Left hindlimb (tissue), 1 donor: ENCODE measurements at regions not wholly inside any gene's neighbourhood (a gene's known extent, or its start where the extent isn't known, plus 50 kb on each side); places are given as distances from the start of the nearest gene placed in this dataset.

Experiments used
- DNase-seq: peaks from one replicate; pipeline ENCODE4 v3.0.0-alpha.2; 2018

GRCh38 chr16:73286346-73287267 lies 238.7 kb upstream of the ZFHX3 start:
- DNase-seq, result no peak

DNA sequence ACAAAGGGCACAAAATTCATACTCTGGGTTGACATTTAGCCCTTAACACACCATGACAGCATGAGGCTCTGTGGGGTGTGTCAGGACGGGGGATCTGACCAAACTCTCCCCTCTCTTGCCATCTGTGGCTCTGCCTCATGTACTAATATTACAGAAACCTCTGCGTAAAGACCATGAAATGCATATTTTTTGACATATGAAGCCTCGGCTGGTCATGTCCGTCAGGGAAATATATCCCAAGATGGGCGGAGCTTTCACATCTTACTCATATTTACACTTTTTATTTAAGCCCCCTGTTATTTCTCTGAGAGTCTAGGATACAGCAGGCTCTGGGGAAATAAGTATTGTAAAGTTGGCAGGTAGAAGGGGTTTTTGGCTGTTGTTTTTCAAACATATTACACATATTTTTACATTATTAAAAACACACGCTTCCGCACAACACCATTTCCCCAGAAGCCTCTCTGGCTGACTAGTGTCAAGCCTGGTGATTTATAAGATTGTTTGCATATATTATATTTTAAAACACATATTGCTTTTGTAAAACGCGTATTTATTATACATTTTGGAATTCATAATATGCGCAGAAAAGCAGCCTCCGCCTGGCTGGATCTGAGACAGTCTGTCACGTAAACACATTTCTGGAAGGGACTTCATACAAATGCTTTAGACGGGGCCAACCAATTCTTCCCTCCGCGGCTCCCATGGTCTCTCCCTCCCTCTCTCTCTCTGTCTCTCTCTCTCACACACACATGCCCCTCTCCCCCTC lies 237.7 kb upstream of the ZFHX3 start:
- DNase-seq, result peak; percentile 71

GRCh38 chr16:73280388-73280787 lies 232.5 kb upstream of the ZFHX3 start:
- no peak for DNase-seq

GRCh38 chr16:73279451-73279850 lies 231.5 kb upstream of the ZFHX3 start:
- no peak for DNase-seq

GRCh38 chr16:73277071-73277470 lies 229.1 kb upstream of the ZFHX3 start:
- DNase-seq, result no peak

GRCh38 chr16:73275448-73275847 lies 227.5 kb upstream of the ZFHX3 start:
- no peak for DNase-seq

GRCh38 chr16:73275024-73275423 lies 227.1 kb upstream of the ZFHX3 start:
- DNase-seq, result no peak

DNA sequence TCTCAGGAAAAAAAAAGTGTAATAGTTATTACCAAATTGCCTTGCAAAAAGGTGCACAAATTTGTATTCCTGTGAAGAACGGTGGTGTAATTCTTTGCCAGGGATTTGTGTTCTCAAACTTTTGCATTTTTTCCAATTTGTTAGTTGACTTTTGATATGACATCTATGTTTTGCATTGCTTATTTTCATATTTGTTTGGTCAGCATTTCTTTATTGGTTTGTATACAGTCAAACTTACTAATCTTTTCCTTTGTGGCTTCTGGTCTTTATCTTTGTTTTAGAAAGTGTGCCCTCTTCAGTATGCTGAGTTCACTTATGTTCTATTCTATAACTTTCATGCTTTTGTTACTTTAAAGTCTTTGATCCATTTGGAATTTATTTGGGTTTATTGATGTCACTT lies 226.2 kb upstream of the ZFHX3 start:
- DNase-seq, result no peak

DNA sequence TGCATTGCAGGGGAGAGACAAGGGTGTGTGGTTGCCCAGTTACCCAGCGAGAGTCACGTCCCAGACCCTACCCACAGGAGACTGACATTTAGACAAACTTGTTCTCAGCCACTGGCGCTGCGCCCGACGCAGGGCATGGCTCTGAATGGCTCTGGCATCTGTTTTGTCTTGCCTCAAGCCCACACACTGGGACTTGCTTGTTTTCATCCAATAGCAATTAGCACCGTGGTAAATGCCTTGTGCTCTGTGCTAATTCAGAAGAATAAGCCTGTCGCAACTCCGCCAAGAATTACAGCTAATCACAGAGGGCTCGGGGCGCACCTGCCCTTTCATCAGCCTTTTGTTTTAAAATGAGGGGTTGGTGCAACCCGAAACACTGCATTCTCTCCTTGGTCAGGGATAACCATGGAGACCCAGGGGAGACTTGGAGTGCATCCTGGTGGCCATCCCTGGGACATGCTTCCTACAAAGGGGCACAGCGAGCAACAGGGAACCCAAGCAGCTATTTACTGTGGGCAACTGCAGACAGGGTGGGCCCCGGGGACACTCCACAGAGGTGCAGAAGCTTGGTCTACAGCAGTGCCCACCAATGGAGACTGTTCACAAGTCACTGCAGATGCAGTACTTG lies 220.6 kb upstream of the ZFHX3 start:
- peak; percentile 38 for DNase-seq

DNA sequence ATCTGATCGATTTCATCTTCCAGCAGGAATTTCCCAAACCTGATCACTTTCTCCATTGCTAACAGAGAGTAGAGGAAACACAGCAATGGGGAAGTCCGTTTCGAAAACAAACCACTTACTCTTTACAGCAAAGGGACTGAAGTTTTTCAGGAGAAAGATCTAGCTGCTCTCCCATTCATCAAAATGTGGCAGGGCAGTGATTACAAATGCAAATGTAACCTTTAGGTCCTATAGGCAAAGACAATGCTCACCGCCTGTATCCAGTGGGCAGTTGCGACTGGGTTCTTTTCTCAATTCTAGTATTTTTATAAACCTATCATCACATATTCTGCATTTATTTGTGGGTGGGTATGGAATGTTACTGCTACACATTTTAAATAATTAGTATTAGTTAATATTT lies 218.0 kb upstream of the ZFHX3 start:
- no peak for DNase-seq

GRCh38 chr16:73265124-73265837 lies 217.4 kb upstream of the ZFHX3 start:
- no peak for DNase-seq

GRCh38 chr16:73262931-73263330 lies 215.0 kb upstream of the ZFHX3 start:
- DNase-seq, result no peak

DNA sequence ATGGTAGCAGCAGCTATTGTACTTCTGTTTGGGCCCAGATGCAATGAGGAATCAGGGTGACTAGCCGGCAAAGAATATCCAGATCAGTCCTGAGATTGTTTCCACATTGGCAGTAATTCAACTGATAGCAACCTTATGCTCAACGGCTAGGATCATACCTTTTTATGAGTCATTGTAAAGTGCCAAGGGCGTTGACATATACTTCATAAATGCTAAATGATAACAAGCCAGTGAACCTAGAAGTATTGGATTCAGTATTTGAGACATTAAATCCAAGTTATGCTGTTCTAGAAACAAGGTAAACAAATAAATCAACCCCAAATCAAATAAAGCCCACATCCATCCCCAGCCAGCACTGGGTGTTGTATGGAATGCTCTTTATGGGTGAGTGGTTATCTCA lies 207.1 kb upstream of the ZFHX3 start:
- no peak for DNase-seq

- no peak for DNase-seq
Observed at GRCh38 chr16:73253922-73254480, 206.1 kb upstream of the ZFHX3 start.

DNA sequence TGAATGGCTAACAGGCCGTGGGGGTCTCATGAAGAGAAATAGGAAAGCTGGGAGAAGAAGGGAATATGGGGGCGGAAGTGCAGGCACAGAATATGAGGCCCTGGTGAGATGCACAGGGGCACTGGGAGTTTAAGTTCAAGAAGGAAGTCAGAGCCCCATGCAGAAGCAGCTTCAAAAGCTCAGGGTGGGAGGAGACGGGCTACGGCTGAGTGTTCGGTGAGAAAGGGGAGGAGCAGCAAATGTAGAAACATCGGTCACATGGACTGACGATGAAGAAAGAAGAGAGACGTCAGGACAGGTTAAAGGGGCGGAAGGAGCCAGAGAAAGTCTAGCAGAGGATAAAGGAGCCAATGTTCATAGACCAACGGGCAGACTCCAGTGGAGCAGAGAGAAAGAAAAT lies 204.5 kb upstream of the ZFHX3 start:
- DNase-seq, result no peak

DNA sequence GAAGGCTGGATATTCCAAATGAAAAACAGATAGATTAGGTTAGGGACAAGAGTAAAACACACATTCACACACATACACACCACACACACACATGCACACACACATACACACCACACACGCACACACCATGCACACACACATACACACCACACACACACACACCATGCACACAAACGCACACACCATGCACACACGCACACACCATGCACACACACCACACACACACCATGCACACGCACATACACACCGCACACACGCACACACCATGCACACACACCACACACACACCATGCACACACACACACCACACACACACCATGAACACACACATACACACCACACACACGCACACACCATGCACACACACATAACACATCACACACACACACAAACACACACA lies 203.7 kb upstream of the ZFHX3 start:
- DNase-seq, result no peak

GRCh38 chr16:73248316-73248715 lies 200.4 kb upstream of the ZFHX3 start:
- no peak for DNase-seq

DNA sequence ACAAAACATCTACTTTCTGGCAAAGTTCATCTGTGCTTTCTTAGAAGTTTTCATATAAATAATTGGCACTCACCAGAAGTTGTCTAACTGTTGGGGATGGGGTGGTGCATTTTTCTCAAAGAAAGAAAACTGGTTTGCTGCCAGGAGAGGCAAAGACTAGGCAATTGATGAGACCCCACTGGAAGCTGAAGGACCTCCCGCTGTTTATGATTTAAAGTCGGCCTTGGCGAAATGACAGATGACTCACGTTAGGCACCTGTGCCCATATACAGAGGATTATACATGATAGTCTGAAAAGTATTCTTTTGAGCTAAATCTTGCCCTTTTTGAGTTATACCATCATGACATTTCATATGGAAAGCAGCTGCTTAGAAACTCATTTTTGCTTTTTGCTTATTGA lies 193.0 kb upstream of the ZFHX3 start:
- no peak for DNase-seq

DNA sequence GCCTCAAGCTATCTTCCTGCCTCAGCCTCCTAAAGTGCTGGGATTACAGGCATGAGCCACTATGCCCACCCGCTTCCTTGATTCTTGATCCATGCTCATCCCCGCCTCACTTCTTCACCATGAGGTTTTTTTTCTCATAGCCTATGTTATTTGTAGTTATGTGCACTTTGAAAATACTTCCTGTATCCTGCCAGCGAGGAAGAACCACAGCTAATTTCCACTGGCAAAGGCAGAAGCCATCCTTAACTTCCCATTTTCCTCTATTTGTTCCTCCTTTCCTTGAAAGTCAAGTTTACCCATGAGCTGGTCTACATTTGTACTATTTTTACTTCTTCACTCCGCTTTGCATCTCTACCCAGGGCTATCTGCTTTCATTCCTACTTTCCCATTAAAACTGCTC lies 189.7 kb upstream of the ZFHX3 start:
- no peak for DNase-seq

DNA sequence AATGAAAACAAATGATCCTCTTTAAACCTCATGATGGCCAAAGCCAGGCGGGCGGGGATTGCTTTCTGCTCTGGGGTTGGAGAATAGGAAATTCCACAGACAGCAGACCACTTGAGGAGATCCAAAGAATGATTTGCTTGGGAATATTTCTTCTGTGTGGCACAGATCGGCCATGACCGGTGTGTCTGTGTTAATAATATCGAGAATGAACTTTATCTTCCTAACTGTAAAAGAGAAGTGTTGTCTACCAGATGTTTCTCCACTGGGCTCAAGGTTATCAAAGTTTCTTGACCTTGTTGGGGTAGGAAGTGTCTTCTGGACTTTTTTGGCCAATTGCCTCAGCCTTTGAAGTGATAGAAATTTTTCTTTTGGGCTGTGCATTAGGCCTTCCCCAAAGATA lies 186.6 kb upstream of the ZFHX3 start:
- DNase-seq, result no peak

DNA sequence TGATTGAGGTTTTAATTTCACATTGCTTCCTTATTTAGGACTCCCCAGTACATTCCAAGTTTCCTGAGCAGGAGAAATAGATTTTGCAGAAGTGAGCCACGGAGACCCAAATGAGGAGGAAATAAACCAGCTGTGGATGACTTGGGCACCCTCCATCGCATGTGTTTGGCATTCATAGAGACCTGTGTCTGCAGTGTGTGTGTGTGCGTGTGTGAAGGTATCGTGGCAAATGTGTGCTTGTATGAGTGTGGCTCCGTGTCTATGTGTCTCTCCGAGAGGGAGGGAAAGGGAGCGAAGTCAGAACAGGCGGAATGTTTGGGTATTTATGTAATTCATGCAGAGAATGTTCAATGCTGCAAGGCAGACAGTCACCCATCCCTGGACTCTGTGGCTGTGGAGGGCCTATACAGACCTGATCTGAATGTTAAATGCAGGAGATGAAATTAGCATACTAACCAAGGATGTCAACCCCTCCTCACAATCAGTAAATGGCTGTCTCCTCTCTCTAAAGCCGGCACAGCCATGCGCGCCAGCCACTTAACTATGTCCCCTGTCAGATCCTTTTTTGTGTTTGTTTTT lies 186.0 kb upstream of the ZFHX3 start:
- DNase-seq, result peak; percentile 53

DNA sequence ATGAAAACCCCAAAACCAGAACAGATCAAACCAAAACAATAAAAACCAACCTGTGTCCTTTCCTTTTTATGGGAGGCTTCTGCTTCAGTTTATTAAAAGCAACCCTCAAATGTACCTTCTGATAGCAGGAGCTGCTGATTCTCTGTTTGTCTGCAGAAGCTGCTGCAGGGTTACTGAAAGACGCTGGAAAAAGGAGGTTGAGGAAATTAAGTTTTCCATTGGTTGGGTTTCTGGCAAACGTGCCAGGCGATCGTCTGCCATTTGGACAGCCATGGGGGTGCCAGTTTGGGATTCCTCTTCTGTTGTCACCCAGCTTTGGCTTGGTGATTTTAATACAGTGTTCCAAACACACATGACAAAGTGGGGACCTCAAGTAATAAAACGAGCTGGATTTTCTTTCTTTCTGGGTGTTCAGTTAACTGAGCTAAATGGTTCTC lies 185.4 kb upstream of the ZFHX3 start:
- DNase-seq, result no peak
